Ovary (tissue), 3 donors: ENCODE measurements at regions not wholly inside any gene's neighbourhood (a gene's known extent, or its start where the extent isn't known, plus 50 kb on each side); places are given as distances from the start of the nearest gene placed in this dataset.

ENCODE experiments used
- EP300 ChIP-seq: sonication (generic); formaldehyde crosslinking; IDR thresholded peaks from one replicate; pipeline ENCODE4 v1.6.1; 2017; ENCODE audit warnings: antibody characterized with exemption
- POLR2A ChIP-seq: fragments of 450-650 bp; IDR thresholded peaks from one replicate; pipeline ENCODE4 v1.6.1; 2017; ENCODE audit warnings: antibody characterized with exemption, mild to moderate bottlenecking, moderate library complexity
- TF ChIP-seq, protein P1 (sequence below), 3 donors: fragments of 450-650 bp in 2 of 3; fragments of 200-600 bp in 1 of 3; IDR thresholded peaks; one replicate each; pipeline versions ENCODE4 v1.5.1 to v1.8.0; 2016 to 2022; ENCODE audit warnings: antibody characterized with exemption in 3 of 3, mild to moderate bottlenecking in 1 of 3
- donor health status: DM: no; HTN: no; CAD: no.

- TF ChIP-seq, protein P1, sequence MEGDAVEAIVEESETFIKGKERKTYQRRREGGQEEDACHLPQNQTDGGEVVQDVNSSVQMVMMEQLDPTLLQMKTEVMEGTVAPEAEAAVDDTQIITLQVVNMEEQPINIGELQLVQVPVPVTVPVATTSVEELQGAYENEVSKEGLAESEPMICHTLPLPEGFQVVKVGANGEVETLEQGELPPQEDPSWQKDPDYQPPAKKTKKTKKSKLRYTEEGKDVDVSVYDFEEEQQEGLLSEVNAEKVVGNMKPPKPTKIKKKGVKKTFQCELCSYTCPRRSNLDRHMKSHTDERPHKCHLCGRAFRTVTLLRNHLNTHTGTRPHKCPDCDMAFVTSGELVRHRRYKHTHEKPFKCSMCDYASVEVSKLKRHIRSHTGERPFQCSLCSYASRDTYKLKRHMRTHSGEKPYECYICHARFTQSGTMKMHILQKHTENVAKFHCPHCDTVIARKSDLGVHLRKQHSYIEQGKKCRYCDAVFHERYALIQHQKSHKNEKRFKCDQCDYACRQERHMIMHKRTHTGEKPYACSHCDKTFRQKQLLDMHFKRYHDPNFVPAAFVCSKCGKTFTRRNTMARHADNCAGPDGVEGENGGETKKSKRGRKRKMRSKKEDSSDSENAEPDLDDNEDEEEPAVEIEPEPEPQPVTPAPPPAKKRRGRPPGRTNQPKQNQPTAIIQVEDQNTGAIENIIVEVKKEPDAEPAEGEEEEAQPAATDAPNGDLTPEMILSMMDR (IDR thresholded peaks at IDR 0.05) = no peak
- no peak for TF ChIP-seq POLR2A
- no peak for TF ChIP-seq EP300
These were observed 193.8 kb downstream of the FOXA2 start for GRCh38 chr20:22390543-22390903.
